ENCODE measurements at regions not wholly inside any gene's neighbourhood (a gene's known extent, or its start where the extent isn't known, plus 50 kb on each side); places are given as distances from the start of the nearest gene placed in this dataset.
"Not testable (repeated sequence)": the region's sequence is repeated elsewhere in the genome, so short reads cannot be mapped to it uniquely, and the experiment has no call there.

- TF ChIP-seq CEBPZ (IDR thresholded peaks at IDR 0.05; ENCODE audit: low read depth, low read length) (no peak), FOXK2 (IDR thresholded peaks at IDR 0.05) (no peak), YY1 (IDR thresholded peaks at IDR 0.05; ENCODE audit: low read depth, low read length) (no peak)
Observed at GRCh38 chr2:116304328-116304727, 1510.2 kb upstream of the DDX18 start (continued).

GRCh38 chr2:116317111-116317510, 1497.4 kb upstream of the DDX18 start:
- no peak for DNase-seq (ENCODE audit: low read depth, low spot score)
- no peak for FAIRE-seq
- no peak for ATAC-seq
- H3K27me3 ChIP-seq (replicated peaks in 1 of 2; ENCODE audit: control insufficient read depth in 2 of 2, insufficient read depth in 2 of 2, low read length in 1 of 2), result no peaks in the 10 kb centered on the region
- no peak overlapping the region for H2AFZ ChIP-seq (ENCODE audit: control insufficient read depth, low read depth, low read length)
- no peak overlapping the region for H3K4me2 ChIP-seq (ENCODE audit: control insufficient read depth, insufficient read depth)
- TF ChIP-seq MXI1 (IDR thresholded peaks at IDR 0.05; ENCODE audit: low read depth, low read length) (no peak), HDAC2 (IDR thresholded peaks at IDR 0.05) (no peak), CHD1 (IDR thresholded peaks at IDR 0.05; ENCODE audit: low read depth, low read length) (no peak), MYB (IDR thresholded peaks at IDR 0.05; ENCODE audit: borderline replicate concordance, low read depth, low read length) (no peak), IKZF2 (IDR thresholded peaks at IDR 0.05) (no peak), KDM1A (IDR thresholded peaks at IDR 0.05; ENCODE audit: borderline replicate concordance) (no peak)
- TF ChIP-seq, protein P1, sequence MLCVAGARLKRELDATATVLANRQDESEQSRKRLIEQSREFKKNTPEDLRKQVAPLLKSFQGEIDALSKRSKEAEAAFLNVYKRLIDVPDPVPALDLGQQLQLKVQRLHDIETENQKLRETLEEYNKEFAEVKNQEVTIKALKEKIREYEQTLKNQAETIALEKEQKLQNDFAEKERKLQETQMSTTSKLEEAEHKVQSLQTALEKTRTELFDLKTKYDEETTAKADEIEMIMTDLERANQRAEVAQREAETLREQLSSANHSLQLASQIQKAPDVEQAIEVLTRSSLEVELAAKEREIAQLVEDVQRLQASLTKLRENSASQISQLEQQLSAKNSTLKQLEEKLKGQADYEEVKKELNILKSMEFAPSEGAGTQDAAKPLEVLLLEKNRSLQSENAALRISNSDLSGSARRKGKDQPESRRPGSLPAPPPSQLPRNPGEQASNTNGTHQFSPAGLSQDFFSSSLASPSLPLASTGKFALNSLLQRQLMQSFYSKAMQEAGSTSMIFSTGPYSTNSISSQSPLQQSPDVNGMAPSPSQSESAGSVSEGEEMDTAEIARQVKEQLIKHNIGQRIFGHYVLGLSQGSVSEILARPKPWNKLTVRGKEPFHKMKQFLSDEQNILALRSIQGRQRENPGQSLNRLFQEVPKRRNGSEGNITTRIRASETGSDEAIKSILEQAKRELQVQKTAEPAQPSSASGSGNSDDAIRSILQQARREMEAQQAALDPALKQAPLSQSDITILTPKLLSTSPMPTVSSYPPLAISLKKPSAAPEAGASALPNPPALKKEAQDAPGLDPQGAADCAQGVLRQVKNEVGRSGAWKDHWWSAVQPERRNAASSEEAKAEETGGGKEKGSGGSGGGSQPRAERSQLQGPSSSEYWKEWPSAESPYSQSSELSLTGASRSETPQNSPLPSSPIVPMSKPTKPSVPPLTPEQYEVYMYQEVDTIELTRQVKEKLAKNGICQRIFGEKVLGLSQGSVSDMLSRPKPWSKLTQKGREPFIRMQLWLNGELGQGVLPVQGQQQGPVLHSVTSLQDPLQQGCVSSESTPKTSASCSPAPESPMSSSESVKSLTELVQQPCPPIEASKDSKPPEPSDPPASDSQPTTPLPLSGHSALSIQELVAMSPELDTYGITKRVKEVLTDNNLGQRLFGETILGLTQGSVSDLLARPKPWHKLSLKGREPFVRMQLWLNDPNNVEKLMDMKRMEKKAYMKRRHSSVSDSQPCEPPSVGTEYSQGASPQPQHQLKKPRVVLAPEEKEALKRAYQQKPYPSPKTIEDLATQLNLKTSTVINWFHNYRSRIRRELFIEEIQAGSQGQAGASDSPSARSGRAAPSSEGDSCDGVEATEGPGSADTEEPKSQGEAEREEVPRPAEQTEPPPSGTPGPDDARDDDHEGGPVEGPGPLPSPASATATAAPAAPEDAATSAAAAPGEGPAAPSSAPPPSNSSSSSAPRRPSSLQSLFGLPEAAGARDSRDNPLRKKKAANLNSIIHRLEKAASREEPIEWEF (IDR thresholded peaks at IDR 0.05; ENCODE audit: insufficient replicate concordance, low read depth, low read length), result no peak
- H4K20me1 ChIP-seq (ENCODE audit: control insufficient read depth, insufficient read depth), result no peaks in the 10 kb centered on the region
- no peak overlapping the region for H3K27ac ChIP-seq (ENCODE audit: control insufficient read depth, insufficient read depth)
- H3K36me3 ChIP-seq (ENCODE audit: control insufficient read depth in 2 of 2, insufficient read depth in 2 of 2, low read length in 1 of 2), result no peaks in the 10 kb centered on the region
- H3K4me1 ChIP-seq (ENCODE audit: control insufficient read depth, insufficient read depth, low read length), result no peaks in the 10 kb centered on the region
- ChIA-PET RAD21 (ENCODE audit: unreplicated experiment) (no interaction called here), SMC1A (ENCODE audit: uncharacterized antibody, unreplicated experiment) (no interaction called here), CTCF (no interaction called here), POLR2A (no interaction called here)
- no peak overlapping the region for H3K9ac ChIP-seq (ENCODE audit: control insufficient read depth, insufficient read depth, low read length)
- no peaks in the 10 kb centered on the region for H3K79me2 ChIP-seq (ENCODE audit: control insufficient read depth, insufficient read depth, low read length)
- in situ Hi-C loops (cut with MboI), result no loop called here
- no peak overlapping the region for H3K4me3 ChIP-seq
- no peaks in the 10 kb centered on the region for H3K9me3 ChIP-seq (replicated peaks; ENCODE audit: control insufficient read depth, insufficient read depth, low read length)
- WGBS (ENCODE audit: insufficient coverage, insufficient replicate concordance, low lambda C conversion rate, missing lambda C conversion rate), result 0% methylated on average over 2 of the region's 2 CpGs
- intact Hi-C loops (cut with micrococcal nuclease; ENCODE audit: unreplicated experiment), result no loop called here
- no TSS peak for BruUV-seq (replicated peaks)

DNA sequence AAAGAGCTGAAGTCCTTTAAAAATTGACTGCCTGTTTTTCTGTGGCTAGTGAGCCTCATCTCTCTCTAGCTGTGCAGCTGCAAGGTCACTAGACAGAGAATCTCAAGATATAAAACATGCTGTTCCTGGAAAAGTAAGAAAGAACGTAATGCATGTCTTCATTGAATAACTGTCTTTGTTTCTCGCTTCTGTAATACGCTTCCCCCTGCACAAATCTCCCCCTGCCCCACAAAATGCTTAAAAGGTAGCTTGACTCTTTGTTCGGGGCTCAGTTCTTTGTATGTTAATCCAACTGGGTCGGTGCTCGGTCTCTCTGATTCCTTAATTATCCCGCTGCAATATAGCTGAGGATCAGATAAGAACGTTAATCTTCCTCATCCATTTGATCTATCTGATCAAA, 1495.9 kb upstream of the DDX18 start:
- H3K27me3 ChIP-seq (replicated peaks in 1 of 2; ENCODE audit: control insufficient read depth in 2 of 2, insufficient read depth in 2 of 2, low read length in 1 of 2); H3K27ac ChIP-seq (ENCODE audit: control insufficient read depth, insufficient read depth); FAIRE-seq; H3K4me2 ChIP-seq (ENCODE audit: control insufficient read depth, insufficient read depth); H4K20me1 ChIP-seq (ENCODE audit: control insufficient read depth, insufficient read depth); H3K9me3 ChIP-seq (replicated peaks; ENCODE audit: control insufficient read depth, insufficient read depth, low read length); H3K4me1 ChIP-seq (ENCODE audit: control insufficient read depth, insufficient read depth, low read length); BruUV-seq (replicated peaks); SMC1A ChIA-PET (ENCODE audit: uncharacterized antibody, unreplicated experiment); H3K36me3 ChIP-seq (ENCODE audit: control insufficient read depth in 2 of 2, insufficient read depth in 2 of 2, low read length in 1 of 2); H3K4me3 ChIP-seq; RAD21 ChIA-PET (ENCODE audit: unreplicated experiment); intact Hi-C loops (cut with micrococcal nuclease; ENCODE audit: unreplicated experiment); CTCF ChIA-PET; H2AFZ ChIP-seq (ENCODE audit: control insufficient read depth, low read depth, low read length); ATAC-seq; in situ Hi-C loops (cut with MboI); H3K79me2 ChIP-seq (ENCODE audit: control insufficient read depth, insufficient read depth, low read length); H3K9ac ChIP-seq (ENCODE audit: control insufficient read depth, insufficient read depth, low read length); DNase-seq (ENCODE audit: low read depth, low spot score); POLR2A ChIA-PET: not testable (repeated sequence)
- WGBS (ENCODE audit: insufficient coverage, insufficient replicate concordance, low lambda C conversion rate, missing lambda C conversion rate), result 23% methylated on average over 8 of the region's 8 CpGs

All from GM12878 (cell line).